SH-SY5Y (cell line): ENCODE measurements at regions not wholly inside any gene's neighbourhood (a gene's known extent, or its start where the extent isn't known, plus 50 kb on each side); places are given as distances from the start of the nearest gene placed in this dataset.

Source experiments
- GATA2 ChIP-seq: IDR thresholded peaks from 2 replicates; pipeline ENCODE4 v1.6.1; 2011; ENCODE audit warnings: mild to moderate bottlenecking, low read depth, low read length
- GATA3 ChIP-seq: IDR thresholded peaks from 2 replicates; pipeline ENCODE4 v1.6.1; 2011; ENCODE audit warnings: low read depth, mild to moderate bottlenecking, low read length, moderate library complexity

DNA sequence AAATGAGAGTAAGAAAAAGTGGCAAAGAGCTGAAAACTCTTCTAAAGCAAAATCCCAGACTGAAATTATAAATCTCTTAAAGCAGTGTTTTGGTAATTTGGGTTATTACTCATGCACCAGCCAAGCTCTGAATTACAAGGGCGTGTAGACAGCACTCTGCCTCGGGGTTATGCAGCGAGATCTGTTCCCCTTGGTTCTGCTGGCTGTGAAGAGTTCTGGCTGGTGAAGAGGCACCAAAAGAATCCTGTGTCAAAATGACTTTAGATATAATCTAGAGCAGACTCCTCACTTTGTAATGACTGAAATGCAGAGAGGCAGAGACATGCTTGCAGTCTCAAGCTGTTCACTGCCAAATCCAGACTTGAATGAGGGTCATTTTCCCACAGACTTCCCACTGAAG lies 461.8 kb upstream of the CXADR start:
- TF ChIP-seq GATA3: peak; percentile 33; the same call in 1 of the 2 replicates
- TF ChIP-seq GATA2: peak; percentile 59
